Type B pancreatic cell (in vitro differentiated cells): ENCODE measurements at regions not wholly inside any gene's neighbourhood (a gene's known extent, or its start where the extent isn't known, plus 50 kb on each side); places are given as distances from the start of the nearest gene placed in this dataset.

Experiments
- DNase-seq: peaks from one replicate; pipeline ENCODE4 v3.0.0; 2021; ENCODE audit warnings: mixed read lengths; ENCODE audit not compliant: unreplicated experiment; ENCODE audit errors: extremely low spot score
- H3K27ac Mint-ChIP-seq: 2 replicates; pipeline ENCODE4 v1.8.0; 2021; ENCODE audit warnings: mild to moderate bottlenecking, mixed read lengths
- H3K27me3 Mint-ChIP-seq: 2 replicates; pipeline ENCODE4 v1.8.0; 2021; ENCODE audit warnings: mixed read lengths
- H3K36me3 Mint-ChIP-seq: 2 replicates; pipeline ENCODE4 v1.8.0; 2021; ENCODE audit warnings: mixed read lengths
- H3K4me1 Mint-ChIP-seq: one replicate; pipeline ENCODE4 v1.8.0; 2021; ENCODE audit warnings: mixed read lengths; ENCODE audit not compliant: unreplicated experiment
- H3K4me3 Mint-ChIP-seq: 2 replicates; pipeline ENCODE4 v1.8.0; 2021; ENCODE audit warnings: mild to moderate bottlenecking, mixed read lengths
- H3K9me3 Mint-ChIP-seq: 2 replicates; pipeline ENCODE4 v1.8.0; 2021; ENCODE audit warnings: mixed read lengths
- TF ChIP-seq, protein P1 (sequence below): fragments of 200-600 bp; sonication (generic); conservative IDR thresholded peaks from 2 replicates; pipeline ENCODE4 v1.5.0; 2021; ENCODE audit warnings: antibody characterized with exemption, mild to moderate bottlenecking

DNA sequence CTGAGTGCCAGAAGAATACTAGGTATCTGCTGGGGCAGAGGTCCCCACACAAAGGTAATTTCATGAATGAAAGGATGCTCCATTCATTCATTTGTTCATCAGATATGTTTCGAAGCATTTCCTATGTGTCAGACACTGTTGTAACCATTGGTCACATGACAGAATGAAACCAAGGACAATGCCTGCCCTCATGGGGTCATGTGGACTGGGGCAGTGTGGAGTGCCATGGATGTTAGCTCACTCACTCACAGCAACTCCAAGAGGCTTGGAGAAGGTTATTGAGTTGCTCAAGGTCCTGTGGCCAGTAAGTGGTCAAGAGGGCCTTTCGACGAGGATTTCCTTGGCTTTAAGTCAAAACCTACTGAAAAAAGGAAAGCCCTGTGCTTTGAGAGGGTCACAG, 223.5 kb downstream of the ARHGAP12 start:
- peaks cover 38% of the 10 kb centered on the region for H3K4me1 Mint-ChIP-seq
- no peak for DNase-seq
- H3K27me3 Mint-ChIP-seq: peaks cover 4% of the 10 kb centered on the region

DNA sequence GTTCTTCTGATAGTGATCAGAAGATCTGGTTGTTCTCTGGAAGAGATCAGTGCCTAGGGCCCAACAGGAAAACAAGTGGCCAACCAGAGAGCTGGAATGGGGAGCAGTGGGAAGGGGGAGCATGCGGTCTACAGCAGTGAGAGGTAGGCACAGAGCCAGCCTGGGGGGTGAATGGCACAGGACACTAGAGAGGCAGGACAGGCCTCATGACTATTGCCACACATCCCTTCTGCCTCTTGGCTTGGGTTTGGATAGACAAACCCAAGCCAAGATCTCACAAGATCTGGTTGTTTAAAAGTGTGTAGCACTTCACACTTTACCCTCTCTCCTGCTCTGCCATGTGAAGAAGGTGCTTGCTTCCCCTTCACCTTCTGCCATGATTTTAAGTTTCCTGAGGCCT, 224.4 kb downstream of the ARHGAP12 start:
- Mint-ChIP-seq H3K27me3 (peaks cover 4% of the 10 kb centered on the region), H3K4me1 (peaks cover 44% of the 10 kb centered on the region), H3K36me3 (peaks cover 3% of the 10 kb centered on the region), H3K4me3 (no peak overlapping the region), H3K9me3 (peaks cover 8% of the 10 kb centered on the region), H3K27ac (no peak overlapping the region)
- DNase-seq: no peak
- TF ChIP-seq, protein P1, sequence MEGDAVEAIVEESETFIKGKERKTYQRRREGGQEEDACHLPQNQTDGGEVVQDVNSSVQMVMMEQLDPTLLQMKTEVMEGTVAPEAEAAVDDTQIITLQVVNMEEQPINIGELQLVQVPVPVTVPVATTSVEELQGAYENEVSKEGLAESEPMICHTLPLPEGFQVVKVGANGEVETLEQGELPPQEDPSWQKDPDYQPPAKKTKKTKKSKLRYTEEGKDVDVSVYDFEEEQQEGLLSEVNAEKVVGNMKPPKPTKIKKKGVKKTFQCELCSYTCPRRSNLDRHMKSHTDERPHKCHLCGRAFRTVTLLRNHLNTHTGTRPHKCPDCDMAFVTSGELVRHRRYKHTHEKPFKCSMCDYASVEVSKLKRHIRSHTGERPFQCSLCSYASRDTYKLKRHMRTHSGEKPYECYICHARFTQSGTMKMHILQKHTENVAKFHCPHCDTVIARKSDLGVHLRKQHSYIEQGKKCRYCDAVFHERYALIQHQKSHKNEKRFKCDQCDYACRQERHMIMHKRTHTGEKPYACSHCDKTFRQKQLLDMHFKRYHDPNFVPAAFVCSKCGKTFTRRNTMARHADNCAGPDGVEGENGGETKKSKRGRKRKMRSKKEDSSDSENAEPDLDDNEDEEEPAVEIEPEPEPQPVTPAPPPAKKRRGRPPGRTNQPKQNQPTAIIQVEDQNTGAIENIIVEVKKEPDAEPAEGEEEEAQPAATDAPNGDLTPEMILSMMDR: no peak

More for the DNA sequence above, 223.5 kb downstream of the ARHGAP12 start:
- Mint-ChIP-seq H3K36me3 (peaks cover 3% of the 10 kb centered on the region), H3K4me3 (no peak overlapping the region), H3K27ac (no peak overlapping the region), H3K9me3 (peaks cover 8% of the 10 kb centered on the region)
- TF ChIP-seq, protein P1: no peak

GRCh38 chr10:31702954-31703353, 225.7 kb downstream of the ARHGAP12 start:
- H3K4me3 Mint-ChIP-seq: no peak overlapping the region
- TF ChIP-seq, protein P1: no peak
- H3K9me3 Mint-ChIP-seq: peaks cover 8% of the 10 kb centered on the region
- peaks cover 4% of the 10 kb centered on the region for H3K27me3 Mint-ChIP-seq
- peaks cover 3% of the 10 kb centered on the region for H3K36me3 Mint-ChIP-seq
- peaks cover 47% of the 10 kb centered on the region for H3K4me1 Mint-ChIP-seq
- no peak for DNase-seq
- H3K27ac Mint-ChIP-seq: no peak overlapping the region

GRCh38 chr10:31702005-31702404, 226.6 kb downstream of the ARHGAP12 start:
- peaks cover 46% of the 10 kb centered on the region for H3K4me1 Mint-ChIP-seq
- H3K9me3 Mint-ChIP-seq: peaks cover 8% of the 10 kb centered on the region
- no peak for DNase-seq
- TF ChIP-seq, protein P1: no peak
- H3K36me3 Mint-ChIP-seq: peaks cover 3% of the 10 kb centered on the region
- no peak overlapping the region for H3K27ac Mint-ChIP-seq
- H3K27me3 Mint-ChIP-seq: peaks cover 4% of the 10 kb centered on the region
- H3K4me3 Mint-ChIP-seq: no peak overlapping the region

- Mint-ChIP-seq H3K27me3 (peaks cover 4% of the 10 kb centered on the region), H3K36me3 (peaks cover 2% of the 10 kb centered on the region), H3K9me3 (peaks cover 8% of the 10 kb centered on the region), H3K4me1 (peaks cover 44% of the 10 kb centered on the region), H3K4me3 (no peak overlapping the region), H3K27ac (no peak overlapping the region)
- DNase-seq: no peak
- TF ChIP-seq, protein P1: no peak
Measured at GRCh38 chr10:31701546-31701945, 227.1 kb downstream of the ARHGAP12 start.

DNA sequence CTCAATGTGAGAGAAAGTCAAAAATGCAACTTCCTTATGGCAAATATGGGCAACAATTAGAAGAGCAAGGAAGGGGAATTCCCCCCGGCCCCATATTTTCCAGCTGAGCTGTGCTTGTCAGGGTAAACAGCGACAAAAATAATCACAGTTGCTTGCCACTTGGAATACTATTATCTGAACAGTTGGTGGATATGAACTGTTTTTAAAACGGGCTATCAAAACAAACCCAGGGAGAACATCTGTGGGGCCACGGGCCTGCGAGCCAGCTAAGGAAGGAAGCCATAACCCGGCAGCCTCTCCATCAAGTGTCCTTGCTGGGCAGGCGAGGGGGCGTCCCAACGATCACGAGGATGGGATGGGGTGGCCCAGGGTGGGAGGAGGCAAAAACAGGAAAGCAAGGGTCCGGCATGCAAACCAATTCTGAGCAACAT, 228.4 kb downstream of the ARHGAP12 start:
- H3K4me1 Mint-ChIP-seq: peaks cover 38% of the 10 kb centered on the region
- no peak for DNase-seq
- H3K9me3 Mint-ChIP-seq: peaks cover 8% of the 10 kb centered on the region
- TF ChIP-seq, protein P1: no peak
- H3K4me3 Mint-ChIP-seq: no peak overlapping the region
- peaks cover 4% of the 10 kb centered on the region for H3K27me3 Mint-ChIP-seq
- H3K36me3 Mint-ChIP-seq: no peaks in the 10 kb centered on the region
- no peak overlapping the region for H3K27ac Mint-ChIP-seq
